SK-N-SH treated with all-trans-retinoic acid at 6 μM for 48 hours (cell line): ENCODE measurements at regions not wholly inside any gene's neighbourhood (a gene's known extent, or its start where the extent isn't known, plus 50 kb on each side); places are given as distances from the start of the nearest gene placed in this dataset.

ENCODE experiments used
- ATAC-seq: fragments of 200-7000 bp; cut with Tn5 transposase; 3 replicates; pipeline ENCODE4 v1.9.1; 2020; ENCODE audit warnings: mild to moderate bottlenecking, moderate library complexity
- CSDC2 ChIP-seq: fragments of 250-450 bp; sonication (Bioruptor Pico); IDR thresholded peaks from 2 replicates; pipeline ENCODE4 v1.5.0; 2020; ENCODE audit warnings: mild to moderate bottlenecking, moderate library complexity
- ESRRG ChIP-seq: fragments of 250-450 bp; sonication (Bioruptor Pico); IDR thresholded peaks from 2 replicates; pipeline ENCODE4 v1.6.1; 2021; ENCODE audit warnings: mild to moderate bottlenecking
- GLIS3 ChIP-seq: fragments of 250-450 bp; sonication (Bioruptor Pico); IDR thresholded peaks from 2 replicates; pipeline ENCODE4 v1.5.0; 2020; ENCODE audit warnings: mild to moderate bottlenecking, moderate library complexity
- ISL1 ChIP-seq: fragments of 250-450 bp; sonication (Bioruptor Pico); IDR thresholded peaks from 2 replicates; pipeline ENCODE4 v2.1.2; 2022; ENCODE audit warnings: mild to moderate bottlenecking, moderate library complexity
- OSR1 ChIP-seq: fragments of 250-450 bp; sonication (Bioruptor Pico); IDR thresholded peaks from 2 replicates; pipeline ENCODE4 v1.8.0; 2022; ENCODE audit warnings: moderate library complexity, mild to moderate bottlenecking, inconsistent platforms
- RARB ChIP-seq: fragments of 250-450 bp; sonication (Bioruptor Pico); IDR thresholded peaks from 2 replicates; pipeline ENCODE4 v1.8.0; 2021; ENCODE audit warnings: mild to moderate bottlenecking, moderate library complexity
- SNAI2 ChIP-seq: fragments of 250-450 bp; sonication (Bioruptor Pico); IDR thresholded peaks from 2 replicates; pipeline ENCODE4 v1.5.0; 2020; ENCODE audit warnings: mild to moderate bottlenecking, moderate library complexity
- TCF4 ChIP-seq: fragments of 250-450 bp; sonication (Bioruptor Pico); IDR thresholded peaks from 2 replicates; pipeline ENCODE4 v1.8.0; 2021; ENCODE audit warnings: mild to moderate bottlenecking, moderate library complexity, borderline replicate concordance
- TOX ChIP-seq: fragments of 250-450 bp; sonication (Bioruptor Pico); IDR thresholded peaks from 2 replicates; pipeline ENCODE4 v1.8.0; 2021; ENCODE audit warnings: mild to moderate bottlenecking, moderate library complexity, borderline replicate concordance
- ZFP3 ChIP-seq: fragments of 250-450 bp; sonication (Bioruptor Pico); IDR thresholded peaks from 2 replicates; pipeline ENCODE4 v1.5.0; 2020; ENCODE audit warnings: mild to moderate bottlenecking, moderate library complexity
- ZFP30 ChIP-seq: fragments of 450-650 bp; formaldehyde crosslinking; IDR thresholded peaks from 2 replicates; pipeline ENCODE4 v1.5.0; 2022; ENCODE audit warnings: mild to moderate bottlenecking, moderate library complexity
- ZNF565 ChIP-seq: fragments of 450-650 bp; formaldehyde crosslinking; conservative IDR thresholded peaks from 2 replicates; pipeline ENCODE4 v1.5.0; 2020; ENCODE audit warnings: low read depth, mild to moderate bottlenecking, moderate library complexity
- ZNF70 ChIP-seq: fragments of 450-650 bp; formaldehyde crosslinking; IDR thresholded peaks from 2 replicates; pipeline ENCODE4 v1.5.0; 2020; ENCODE audit warnings: mild to moderate bottlenecking, moderate library complexity
- ZNF8 ChIP-seq: fragments of 450-650 bp; formaldehyde crosslinking; IDR thresholded peaks from 2 replicates; pipeline ENCODE4 v1.5.0; 2020; ENCODE audit warnings: mild to moderate bottlenecking, moderate library complexity
- TF ChIP-seq, protein P1 (sequence below): fragments of 250-450 bp; sonication (Bioruptor Pico); IDR thresholded peaks from 2 replicates; pipeline ENCODE4 v1.8.0; 2021; ENCODE audit warnings: low read depth, mild to moderate bottlenecking, moderate library complexity, borderline replicate concordance
- TF ChIP-seq, protein P2 (sequence below): fragments of 250-450 bp; sonication (Bioruptor Pico); IDR thresholded peaks from 2 replicates; pipeline ENCODE4 v1.8.0; 2020; ENCODE audit warnings: mild to moderate bottlenecking, moderate library complexity, borderline replicate concordance
- TF ChIP-seq, protein P3 (sequence below): fragments of 250-450 bp; sonication (Bioruptor Pico); IDR thresholded peaks from 2 replicates; pipeline ENCODE4 v1.5.1; 2021; ENCODE audit warnings: mild to moderate bottlenecking, moderate library complexity
- TF ChIP-seq, protein P4 (sequence below): fragments of 250-450 bp; sonication (Bioruptor Pico); IDR thresholded peaks from 2 replicates; pipeline ENCODE4 v1.5.1; 2020; ENCODE audit warnings: low read depth, mild to moderate bottlenecking, moderate library complexity
- TF ChIP-seq, protein P5 (sequence below): fragments of 250-450 bp; sonication (Bioruptor Pico); IDR thresholded peaks from 2 replicates; pipeline ENCODE4 v1.5.0; 2020; ENCODE audit warnings: mild to moderate bottlenecking, moderate library complexity

DNA sequence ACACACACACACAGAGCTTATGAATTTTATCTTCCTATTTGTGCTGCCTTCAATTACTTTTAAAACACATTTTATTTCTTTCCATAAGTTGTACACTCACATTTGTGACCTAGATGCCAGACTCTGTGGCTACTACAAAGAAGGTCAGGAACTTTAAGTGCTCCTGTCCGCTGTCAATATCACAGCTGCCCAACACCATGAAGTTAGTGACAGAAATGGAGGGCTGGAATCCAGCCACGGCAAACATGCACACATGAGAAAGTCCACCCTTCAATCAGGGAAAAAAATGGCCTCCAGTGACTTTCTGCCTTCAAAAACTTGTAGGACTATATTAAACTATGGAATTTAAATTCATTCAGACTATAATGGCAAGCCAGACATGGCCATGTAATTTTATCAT is 334.4 kb upstream of the FSTL5 start:
- no peak; the same call in 2 of the 3 replicates for ATAC-seq
- TF ChIP-seq, protein P1, sequence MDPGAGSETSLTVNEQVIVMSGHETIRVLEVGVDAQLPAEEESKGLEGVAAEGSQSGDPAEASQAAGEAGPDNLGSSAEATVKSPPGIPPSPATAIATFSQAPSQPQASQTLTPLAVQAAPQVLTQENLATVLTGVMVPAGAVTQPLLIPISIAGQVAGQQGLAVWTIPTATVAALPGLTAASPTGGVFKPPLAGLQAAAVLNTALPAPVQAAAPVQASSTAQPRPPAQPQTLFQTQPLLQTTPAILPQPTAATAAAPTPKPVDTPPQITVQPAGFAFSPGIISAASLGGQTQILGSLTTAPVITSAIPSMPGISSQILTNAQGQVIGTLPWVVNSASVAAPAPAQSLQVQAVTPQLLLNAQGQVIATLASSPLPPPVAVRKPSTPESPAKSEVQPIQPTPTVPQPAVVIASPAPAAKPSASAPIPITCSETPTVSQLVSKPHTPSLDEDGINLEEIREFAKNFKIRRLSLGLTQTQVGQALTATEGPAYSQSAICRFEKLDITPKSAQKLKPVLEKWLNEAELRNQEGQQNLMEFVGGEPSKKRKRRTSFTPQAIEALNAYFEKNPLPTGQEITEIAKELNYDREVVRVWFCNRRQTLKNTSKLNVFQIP (CRISPR knock-in tag), result no peak
- TF ChIP-seq TCF4 (CRISPR knock-in tag) (no peak), ZFP3 (CRISPR knock-in tag) (no peak), OSR1 (no peak), ZNF565 (CRISPR knock-in tag) (no peak), ZNF70 (CRISPR knock-in tag) (no peak), ZFP30 (no peak), RARB (CRISPR knock-in tag) (no peak)
- TF ChIP-seq, protein P2, sequence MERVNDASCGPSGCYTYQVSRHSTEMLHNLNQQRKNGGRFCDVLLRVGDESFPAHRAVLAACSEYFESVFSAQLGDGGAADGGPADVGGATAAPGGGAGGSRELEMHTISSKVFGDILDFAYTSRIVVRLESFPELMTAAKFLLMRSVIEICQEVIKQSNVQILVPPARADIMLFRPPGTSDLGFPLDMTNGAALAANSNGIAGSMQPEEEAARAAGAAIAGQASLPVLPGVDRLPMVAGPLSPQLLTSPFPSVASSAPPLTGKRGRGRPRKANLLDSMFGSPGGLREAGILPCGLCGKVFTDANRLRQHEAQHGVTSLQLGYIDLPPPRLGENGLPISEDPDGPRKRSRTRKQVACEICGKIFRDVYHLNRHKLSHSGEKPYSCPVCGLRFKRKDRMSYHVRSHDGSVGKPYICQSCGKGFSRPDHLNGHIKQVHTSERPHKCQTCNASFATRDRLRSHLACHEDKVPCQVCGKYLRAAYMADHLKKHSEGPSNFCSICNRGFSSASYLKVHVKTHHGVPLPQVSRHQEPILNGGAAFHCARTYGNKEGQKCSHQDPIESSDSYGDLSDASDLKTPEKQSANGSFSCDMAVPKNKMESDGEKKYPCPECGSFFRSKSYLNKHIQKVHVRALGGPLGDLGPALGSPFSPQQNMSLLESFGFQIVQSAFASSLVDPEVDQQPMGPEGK (CRISPR knock-in tag), result no peak
- TF ChIP-seq, protein P3, sequence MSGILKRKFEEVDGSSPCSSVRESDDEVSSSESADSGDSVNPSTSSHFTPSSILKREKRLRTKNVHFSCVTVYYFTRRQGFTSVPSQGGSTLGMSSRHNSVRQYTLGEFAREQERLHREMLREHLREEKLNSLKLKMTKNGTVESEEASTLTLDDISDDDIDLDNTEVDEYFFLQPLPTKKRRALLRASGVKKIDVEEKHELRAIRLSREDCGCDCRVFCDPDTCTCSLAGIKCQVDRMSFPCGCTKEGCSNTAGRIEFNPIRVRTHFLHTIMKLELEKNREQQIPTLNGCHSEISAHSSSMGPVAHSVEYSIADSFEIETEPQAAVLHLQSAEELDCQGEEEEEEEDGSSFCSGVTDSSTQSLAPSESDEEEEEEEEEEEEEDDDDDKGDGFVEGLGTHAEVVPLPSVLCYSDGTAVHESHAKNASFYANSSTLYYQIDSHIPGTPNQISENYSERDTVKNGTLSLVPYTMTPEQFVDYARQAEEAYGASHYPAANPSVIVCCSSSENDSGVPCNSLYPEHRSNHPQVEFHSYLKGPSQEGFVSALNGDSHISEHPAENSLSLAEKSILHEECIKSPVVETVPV (CRISPR knock-in tag), result no peak
- TF ChIP-seq, protein P4, sequence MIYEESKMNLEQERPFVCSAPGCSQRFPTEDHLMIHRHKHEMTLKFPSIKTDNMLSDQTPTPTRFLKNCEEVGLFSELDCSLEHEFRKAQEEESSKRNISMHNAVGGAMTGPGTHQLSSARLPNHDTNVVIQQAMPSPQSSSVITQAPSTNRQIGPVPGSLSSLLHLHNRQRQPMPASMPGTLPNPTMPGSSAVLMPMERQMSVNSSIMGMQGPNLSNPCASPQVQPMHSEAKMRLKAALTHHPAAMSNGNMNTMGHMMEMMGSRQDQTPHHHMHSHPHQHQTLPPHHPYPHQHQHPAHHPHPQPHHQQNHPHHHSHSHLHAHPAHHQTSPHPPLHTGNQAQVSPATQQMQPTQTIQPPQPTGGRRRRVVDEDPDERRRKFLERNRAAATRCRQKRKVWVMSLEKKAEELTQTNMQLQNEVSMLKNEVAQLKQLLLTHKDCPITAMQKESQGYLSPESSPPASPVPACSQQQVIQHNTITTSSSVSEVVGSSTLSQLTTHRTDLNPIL (CRISPR knock-in tag), result no peak
- TF ChIP-seq, all 23 proteins: peak for 0

DNA sequence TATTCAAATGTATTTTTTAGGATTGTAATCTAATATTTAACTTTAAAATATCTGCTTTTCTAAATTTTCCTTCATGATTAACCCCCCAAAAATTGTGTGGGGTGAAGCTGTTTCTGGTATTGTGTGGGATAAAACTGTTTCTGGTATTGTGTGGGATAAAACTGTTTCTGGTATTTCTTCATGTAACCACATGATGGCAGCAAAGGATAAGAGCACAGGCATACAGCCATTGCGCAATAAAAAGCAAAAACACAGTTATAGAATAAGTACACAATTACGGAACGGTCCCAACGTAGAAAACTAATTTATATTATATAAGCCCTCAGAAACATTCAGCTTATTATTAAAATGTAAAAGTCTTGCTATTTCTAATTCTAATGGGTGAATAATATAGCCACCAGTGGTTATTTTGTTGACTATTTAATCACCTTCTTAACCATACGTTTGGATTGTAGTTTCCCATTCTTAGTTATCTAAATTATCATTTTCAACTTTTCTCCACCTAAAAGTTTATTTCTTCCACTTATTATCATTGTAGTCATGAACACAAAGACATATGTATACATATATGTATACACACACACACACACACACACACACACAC is 333.9 kb upstream of the FSTL5 start:
- no peak for TF ChIP-seq ZFP3 (CRISPR knock-in tag)
- no peak for TF ChIP-seq ESRRG (CRISPR knock-in tag)
- TF ChIP-seq, protein P4 (CRISPR knock-in tag), result no peak
- TF ChIP-seq, protein P1 (CRISPR knock-in tag), result peak; percentile 40; the same call in 1 of the 2 replicates
- no peak for TF ChIP-seq ZNF565 (CRISPR knock-in tag)
- TF ChIP-seq, protein P2 (CRISPR knock-in tag), result no peak
- TF ChIP-seq ISL1 (CRISPR knock-in tag), result no peak
- ATAC-seq, result peak; percentile 90

DNA sequence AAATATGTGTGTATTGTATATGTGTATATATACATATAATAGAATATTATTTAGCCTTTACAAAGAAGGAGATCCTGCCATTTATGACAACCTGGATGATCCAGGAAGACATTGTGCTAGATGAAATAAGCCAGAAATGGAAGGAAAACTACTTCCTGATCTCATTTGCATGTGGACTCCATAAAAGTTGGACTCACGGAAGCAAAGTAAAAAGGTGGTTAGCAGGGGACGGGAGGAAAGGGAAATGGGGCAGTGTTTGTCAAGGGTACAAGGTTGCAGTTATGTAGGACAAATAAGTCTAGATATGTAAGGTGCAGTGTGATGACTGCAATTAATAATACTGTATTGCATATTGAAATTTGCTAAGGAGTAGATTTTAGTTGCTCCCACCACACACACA is 331.1 kb upstream of the FSTL5 start:
- no peak for ATAC-seq
- TF ChIP-seq RARB (CRISPR knock-in tag) (no peak), CSDC2 (no peak)

DNA sequence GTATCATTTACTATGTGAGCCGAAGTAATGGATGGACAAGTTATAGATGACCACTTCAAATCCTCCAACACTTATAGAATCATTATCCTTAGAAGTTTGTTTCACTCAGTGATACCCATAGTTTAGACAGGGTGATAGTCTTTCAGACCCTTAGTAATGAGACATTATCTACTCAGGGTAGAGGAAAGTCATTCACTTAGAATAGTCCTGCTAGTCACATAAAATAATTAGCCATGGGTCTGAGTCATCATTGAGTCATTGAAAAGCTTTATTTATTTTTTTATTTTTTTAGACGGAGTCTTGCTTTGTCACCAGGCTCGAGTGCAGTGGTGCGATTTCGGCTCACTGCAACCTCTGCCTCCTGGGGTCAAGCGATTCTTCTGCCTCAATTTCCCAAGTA is 321.7 kb upstream of the FSTL5 start:
- no peak for ATAC-seq
- TF ChIP-seq TOX (no peak), ISL1 (CRISPR knock-in tag) (no peak), ESRRG (CRISPR knock-in tag) (no peak), SNAI2 (no peak), GLIS3 (CRISPR knock-in tag) (no peak), ZNF8 (CRISPR knock-in tag) (no peak)
- TF ChIP-seq, protein P5, sequence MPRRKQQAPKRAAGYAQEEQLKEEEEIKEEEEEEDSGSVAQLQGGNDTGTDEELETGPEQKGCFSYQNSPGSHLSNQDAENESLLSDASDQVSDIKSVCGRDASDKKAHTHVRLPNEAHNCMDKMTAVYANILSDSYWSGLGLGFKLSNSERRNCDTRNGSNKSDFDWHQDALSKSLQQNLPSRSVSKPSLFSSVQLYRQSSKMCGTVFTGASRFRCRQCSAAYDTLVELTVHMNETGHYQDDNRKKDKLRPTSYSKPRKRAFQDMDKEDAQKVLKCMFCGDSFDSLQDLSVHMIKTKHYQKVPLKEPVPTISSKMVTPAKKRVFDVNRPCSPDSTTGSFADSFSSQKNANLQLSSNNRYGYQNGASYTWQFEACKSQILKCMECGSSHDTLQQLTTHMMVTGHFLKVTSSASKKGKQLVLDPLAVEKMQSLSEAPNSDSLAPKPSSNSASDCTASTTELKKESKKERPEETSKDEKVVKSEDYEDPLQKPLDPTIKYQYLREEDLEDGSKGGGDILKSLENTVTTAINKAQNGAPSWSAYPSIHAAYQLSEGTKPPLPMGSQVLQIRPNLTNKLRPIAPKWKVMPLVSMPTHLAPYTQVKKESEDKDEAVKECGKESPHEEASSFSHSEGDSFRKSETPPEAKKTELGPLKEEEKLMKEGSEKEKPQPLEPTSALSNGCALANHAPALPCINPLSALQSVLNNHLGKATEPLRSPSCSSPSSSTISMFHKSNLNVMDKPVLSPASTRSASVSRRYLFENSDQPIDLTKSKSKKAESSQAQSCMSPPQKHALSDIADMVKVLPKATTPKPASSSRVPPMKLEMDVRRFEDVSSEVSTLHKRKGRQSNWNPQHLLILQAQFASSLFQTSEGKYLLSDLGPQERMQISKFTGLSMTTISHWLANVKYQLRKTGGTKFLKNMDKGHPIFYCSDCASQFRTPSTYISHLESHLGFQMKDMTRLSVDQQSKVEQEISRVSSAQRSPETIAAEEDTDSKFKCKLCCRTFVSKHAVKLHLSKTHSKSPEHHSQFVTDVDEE, result no peak
- TF ChIP-seq, protein P3 (CRISPR knock-in tag), result no peak
